GM21786 (cell line): ENCODE measurements at regions not wholly inside any gene's neighbourhood (a gene's known extent, or its start where the extent isn't known, plus 50 kb on each side); places are given as distances from the start of the nearest gene placed in this dataset.

ENCODE experiments used
- ATAC-seq: cut with Tn5 transposase; IDR thresholded peaks from one replicate; pipeline ENCODE4 v1.9.1; 2021; ENCODE audit not compliant: unreplicated experiment

- ATAC-seq, result no peak
Measured at GRCh38 chr15:69574506-69574905, 121.9 kb downstream of the RPLP1 start.

DNA sequence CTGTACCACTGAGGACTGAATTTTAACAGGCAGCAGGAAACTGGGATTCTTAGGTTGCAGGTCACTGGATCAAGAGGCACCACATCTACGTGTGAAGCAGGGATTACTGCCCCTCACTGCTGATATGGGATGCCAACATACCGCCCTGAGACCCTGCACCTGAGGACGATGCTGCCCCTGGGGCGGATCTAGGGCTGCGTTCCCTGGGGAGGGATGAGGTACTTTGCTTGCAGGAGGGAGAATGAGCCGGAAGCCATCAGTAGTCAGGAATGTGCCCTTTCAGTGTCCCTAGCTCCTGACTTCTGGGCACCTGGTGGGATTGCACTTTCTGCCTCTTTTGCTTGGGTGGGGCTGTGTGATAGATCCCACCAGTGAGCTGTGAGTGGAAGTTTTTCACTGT is 122.8 kb downstream of the RPLP1 start:
- ATAC-seq, result no peak

DNA sequence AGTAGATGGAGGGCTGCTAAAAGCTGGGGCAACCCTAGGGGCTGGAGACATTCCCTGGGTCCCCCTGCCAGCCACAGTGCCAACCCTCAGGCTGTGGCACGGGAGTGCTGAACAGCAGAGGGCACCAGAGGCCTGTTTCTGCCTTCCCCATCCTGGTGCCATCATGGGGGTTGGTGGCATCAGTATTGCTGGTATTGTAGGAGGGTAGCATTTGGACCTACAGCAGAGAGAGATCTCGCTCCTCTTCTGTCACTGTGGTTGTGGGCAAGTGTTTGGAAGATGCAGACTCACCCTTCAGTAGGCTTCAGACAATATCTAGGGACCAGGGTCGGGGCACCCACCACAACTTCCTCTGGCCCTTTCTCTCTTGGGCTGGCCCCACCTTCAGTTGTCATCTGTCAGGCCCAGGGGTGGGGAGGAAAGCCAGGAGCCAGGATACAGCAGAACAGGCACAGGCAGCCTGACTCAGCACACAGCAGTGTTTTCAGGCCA is 123.5 kb downstream of the RPLP1 start:
- ATAC-seq, result no peak

DNA sequence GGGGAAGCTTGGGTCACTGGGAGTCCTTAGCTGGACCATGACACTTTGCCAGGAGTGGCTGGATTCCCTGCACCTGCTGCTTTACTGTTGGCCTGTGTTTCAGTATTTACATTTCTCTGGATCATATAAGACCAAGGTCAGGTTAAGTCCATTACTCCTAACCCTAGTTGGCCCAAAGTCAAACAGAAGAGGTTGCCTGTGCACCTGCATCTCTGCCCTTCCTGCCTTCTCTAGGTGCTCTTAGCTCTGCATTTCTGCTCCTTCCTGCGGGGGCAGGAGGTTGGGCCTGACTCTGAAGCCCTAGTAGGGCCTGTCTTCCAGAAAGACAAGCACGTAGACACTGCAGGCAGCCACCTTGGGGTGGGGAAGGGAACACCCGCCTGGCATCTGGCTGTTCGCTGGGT is 124.3 kb downstream of the RPLP1 start:
- no peak for ATAC-seq

DNA sequence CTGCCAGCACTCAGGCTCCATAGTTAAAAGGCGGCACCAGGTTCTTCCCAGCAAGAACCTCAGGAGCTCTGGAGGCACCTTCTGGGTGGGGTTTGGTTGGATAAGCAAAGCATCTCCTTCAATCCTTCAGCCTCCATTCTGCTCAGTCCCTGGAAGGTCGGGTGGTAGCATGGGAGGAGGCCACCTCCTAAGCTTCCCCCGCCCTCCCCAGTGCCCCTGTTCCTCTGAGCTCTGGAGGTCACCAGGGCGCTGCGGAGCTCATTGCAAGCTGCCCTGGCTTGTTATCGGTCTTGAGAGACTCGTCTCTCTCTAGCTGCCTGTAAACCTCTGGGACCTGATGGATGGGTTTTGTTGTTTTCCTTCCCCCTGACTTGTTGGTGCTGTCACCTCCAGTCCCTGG is 124.8 kb downstream of the RPLP1 start:
- ATAC-seq, result no peak

DNA sequence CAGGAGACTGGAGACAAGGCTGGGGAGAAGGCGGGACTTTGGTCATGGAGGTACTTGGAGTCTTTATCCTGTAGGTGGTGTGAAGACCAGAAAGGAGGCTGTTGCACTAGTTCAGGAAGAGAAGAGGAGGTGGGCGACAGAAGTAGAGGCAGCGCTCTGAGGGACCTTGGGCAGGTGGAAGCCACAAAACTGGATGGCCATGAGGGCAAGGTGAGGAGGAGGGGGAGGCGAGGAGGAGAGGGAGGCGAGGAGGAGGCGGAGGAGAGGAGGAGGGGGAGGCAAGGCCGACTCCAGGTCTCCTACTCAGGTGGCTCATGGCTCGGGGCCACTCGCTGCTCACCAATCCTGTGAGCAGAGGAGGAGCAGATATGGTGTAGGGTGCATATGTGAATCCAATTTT is 125.6 kb downstream of the RPLP1 start:
- ATAC-seq, result no peak

GRCh38 chr15:69578787-69579583 is 126.4 kb downstream of the RPLP1 start:
- no peak for ATAC-seq

GRCh38 chr15:69579950-69580618 is 127.5 kb downstream of the RPLP1 start:
- ATAC-seq, result no peak

- ATAC-seq, result no peak
Measured at GRCh38 chr15:69583626-69584025, 131.0 kb downstream of the RPLP1 start.

- no peak for ATAC-seq
Measured at GRCh38 chr15:69585937-69586336, 133.3 kb downstream of the RPLP1 start.

GRCh38 chr15:69586721-69587120 is 134.1 kb downstream of the RPLP1 start:
- no peak for ATAC-seq

DNA sequence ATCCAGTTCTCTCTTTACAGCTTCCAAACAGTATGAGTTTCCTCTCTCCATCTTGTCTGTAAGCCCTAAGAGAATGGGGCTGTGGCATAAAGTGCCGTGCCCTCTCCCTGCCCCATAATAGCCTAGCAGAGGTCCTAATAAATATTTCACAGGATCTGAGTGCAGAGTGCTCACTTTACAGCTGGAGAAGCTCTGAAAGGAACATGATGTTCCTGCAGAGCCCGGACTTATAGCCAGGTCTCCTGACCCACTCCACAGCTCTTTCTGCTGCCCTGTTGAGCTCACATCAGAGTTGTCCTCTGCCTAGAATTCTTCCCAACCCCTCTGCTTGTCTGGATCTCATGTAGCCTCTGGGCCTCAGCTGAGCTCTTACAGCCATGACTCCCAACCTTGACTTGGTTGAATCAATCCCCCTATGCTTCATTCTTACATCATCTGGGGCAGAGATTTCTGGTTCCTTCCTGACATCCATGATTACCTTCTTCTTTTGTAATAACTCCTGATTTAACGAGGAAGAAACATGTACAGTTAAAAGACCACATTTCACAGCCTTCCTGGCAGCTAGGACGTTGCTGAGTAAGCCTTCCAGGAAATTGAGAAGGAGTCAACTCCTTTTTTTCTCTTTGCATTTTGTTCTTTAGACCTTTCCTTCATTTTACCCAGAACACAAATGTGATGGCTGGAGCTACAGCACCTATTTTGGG is 135.3 kb downstream of the RPLP1 start:
- no peak for ATAC-seq

DNA sequence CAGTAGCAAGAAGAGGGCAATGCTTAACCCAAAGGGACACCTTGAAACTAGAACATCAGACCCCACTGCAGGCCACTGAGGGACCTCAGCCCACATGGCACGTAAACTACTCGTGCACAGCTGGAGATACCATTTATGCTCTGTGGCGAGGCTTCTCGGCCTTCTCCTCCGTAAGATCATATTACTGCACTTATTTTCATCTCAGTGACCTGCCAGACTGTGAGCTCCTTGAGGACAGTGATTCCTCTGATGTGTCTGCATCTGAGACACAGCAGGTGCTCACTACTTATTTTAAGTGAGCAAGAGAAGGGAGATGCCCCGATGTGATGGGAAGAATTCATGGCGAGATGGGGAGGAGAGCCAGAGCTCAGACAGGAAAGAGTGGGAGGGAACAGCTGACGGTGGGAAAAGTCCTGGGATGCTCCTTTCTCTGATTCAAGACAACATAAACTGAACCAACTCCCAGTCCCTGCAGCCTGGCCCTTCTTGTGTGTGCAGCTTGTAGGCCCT is 137.6 kb downstream of the RPLP1 start:
- no peak for ATAC-seq

GRCh38 chr15:69590932-69591524 is 138.4 kb downstream of the RPLP1 start:
- no peak for ATAC-seq

GRCh38 chr15:69591905-69592508 is 139.4 kb downstream of the RPLP1 start:
- ATAC-seq, result no peak

- ATAC-seq, result no peak
Measured at GRCh38 chr15:69592954-69593353, 140.3 kb downstream of the RPLP1 start.

DNA sequence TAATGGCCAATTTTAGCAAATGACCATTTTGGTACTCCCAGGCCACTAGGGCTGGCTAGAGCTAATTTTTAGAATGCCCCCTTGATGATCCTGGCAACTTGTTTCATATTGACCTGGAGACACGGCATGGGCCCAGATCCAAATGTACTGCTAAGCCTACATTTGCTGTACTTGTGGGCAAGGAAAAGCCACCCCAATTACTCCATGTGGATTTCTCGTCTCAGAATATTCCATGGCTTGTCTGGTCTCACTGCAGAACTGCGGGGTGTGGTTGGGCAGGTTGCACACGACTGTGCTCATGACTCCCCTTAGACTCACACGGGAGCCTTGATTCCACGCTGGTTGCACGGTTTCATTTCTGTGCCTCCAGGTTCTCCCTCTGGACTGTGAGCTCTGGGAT is 140.9 kb downstream of the RPLP1 start:
- no peak for ATAC-seq

- no peak for ATAC-seq
Measured at GRCh38 chr15:69593981-69594966, 141.7 kb downstream of the RPLP1 start.

GRCh38 chr15:69595009-69595791 is 142.6 kb downstream of the RPLP1 start:
- no peak for ATAC-seq
